ENCODE measurements at regions not wholly inside any gene's neighbourhood (a gene's known extent, or its start where the extent isn't known, plus 50 kb on each side); places are given as distances from the start of the nearest gene placed in this dataset.
"Not testable (repeated sequence)": the region's sequence is repeated elsewhere in the genome, so short reads cannot be mapped to it uniquely, and the experiment has no call there.

GRCh38 chrX:107296184-107296583 is 89.8 kb downstream of the DNAAF6 start:
- H3K4me3 ChIP-seq; H3K27ac ChIP-seq; intact Hi-C loops (cut with DNase I); ATAC-seq; DNase-seq; H3K9me3 ChIP-seq; H3K4me1 ChIP-seq; H3K36me3 ChIP-seq: not testable (repeated sequence)
- 69 to 85% (median 81%) methylated on average over 2 of the region's 2 CpGs for WGBS, 4 donors
- H3K27me3 ChIP-seq, result peaks cover 0 to 23% (median 0%) of the 10 kb centered on the region in 9 donors

GRCh38 chrX:107298276-107298675 is 91.9 kb downstream of the DNAAF6 start:
- WGBS, 4 donors, result 48 to 71% (median 56%) methylated on average over 2 of the region's 2 CpGs

GRCh38 chrX:107301253-107301652 is 94.8 kb downstream of the DNAAF6 start:
- intact Hi-C loops (cut with DNase I), result no loop called here
- H3K9me3 ChIP-seq, result peaks cover 0 to 8% (median 0%) of the 10 kb centered on the region in 12 donors
- ATAC-seq (no peak), DNase-seq (no peak)
- no peak overlapping the region for H3K4me3 ChIP-seq
- peaks cover 0 to 36% (median 0%) of the 10 kb centered on the region in 9 donors for H3K27me3 ChIP-seq
- WGBS, 4 donors, result 78 to 88% (median 81%) methylated on average over 3 of the region's 3 CpGs
- no peak overlapping the region for H3K27ac ChIP-seq
- TF ChIP-seq POLR2A (IDR thresholded peaks at IDR 0.05) (no peak), CTCF (IDR thresholded peaks at IDR 0.05) (no peak)
- H3K36me3 ChIP-seq, result no peaks in the 10 kb centered on the region
- no peaks in the 10 kb centered on the region for H3K4me1 ChIP-seq

More at GRCh38 chrX:107298276-107298675, 91.9 kb downstream of the DNAAF6 start:
- ATAC-seq, result no peak
- no peaks in the 10 kb centered on the region for H3K36me3 ChIP-seq
- H3K9me3 ChIP-seq, result no peaks in the 10 kb centered on the region
- no peak for DNase-seq
- no peak overlapping the region for H3K27ac ChIP-seq
- TF ChIP-seq POLR2A (IDR thresholded peaks at IDR 0.05) (no peak), CTCF (IDR thresholded peaks at IDR 0.05) (no peak)
- H3K4me1 ChIP-seq, result no peaks in the 10 kb centered on the region
- H3K27me3 ChIP-seq, result peaks cover 0 to 31% (median 0%) of the 10 kb centered on the region in 9 donors
- no peak overlapping the region for H3K4me3 ChIP-seq
- intact Hi-C loops (cut with DNase I), result no loop called here

- Histone ChIP-seq H3K36me3 (no peaks in the 10 kb centered on the region), H3K27me3 (peaks cover 0 to 33% (median 0%) of the 10 kb centered on the region in 9 donors), H3K4me3 (no peak overlapping the region), H3K4me1 (no peaks in the 10 kb centered on the region), H3K27ac (no peak overlapping the region), H3K9me3 (peaks cover 0 to 8% (median 0%) of the 10 kb centered on the region in 12 donors)
- no peak for TF ChIP-seq POLR2A (IDR thresholded peaks at IDR 0.05)
- no peak for TF ChIP-seq CTCF (IDR thresholded peaks at IDR 0.05)
- intact Hi-C loops (cut with DNase I), result no loop called here
- WGBS, 4 donors, result 27 to 43% (median 40%) methylated on average over 2 of the region's 2 CpGs
- DNase-seq (no peak), ATAC-seq (no peak)
Observed at GRCh38 chrX:107304141-107304540, 97.7 kb downstream of the DNAAF6 start.
